Lower lobe of right lung (tissue), 2 donors: ENCODE measurements at regions not wholly inside any gene's neighbourhood (a gene's known extent, or its start where the extent isn't known, plus 50 kb on each side); places are given as distances from the start of the nearest gene placed in this dataset.

Source experiments
- ATAC-seq, 2 donors: fragments of 200-7000 bp; cut with Tn5 transposase; one replicate each; pipeline ENCODE4 v1.9.1; 2020 to 2022; ENCODE audit warnings: mild to moderate bottlenecking in 2 of 2, moderate library complexity in 2 of 2
- DNase-seq: peaks from one replicate; pipeline ENCODE4 v3.0.0-alpha.2; 2020
- H3K27ac ChIP-seq: fragments of 200-600 bp; one replicate; pipeline ENCODE4 v1.8.0; 2022
- H3K27me3 ChIP-seq: fragments of 200-600 bp; one replicate; pipeline ENCODE4 v1.8.0; 2022; ENCODE audit warnings: low read depth
- H3K36me3 ChIP-seq: fragments of 200-600 bp; one replicate; pipeline ENCODE4 v1.8.0; 2022; ENCODE audit warnings: mild to moderate bottlenecking
- H3K4me1 ChIP-seq: fragments of 200-600 bp; one replicate; pipeline ENCODE4 v1.8.0; 2022
- H3K4me3 ChIP-seq: fragments of 200-600 bp; one replicate; pipeline ENCODE4 v1.8.0; 2022; ENCODE audit warnings: mild to moderate bottlenecking
- H3K9me3 ChIP-seq: fragments of 200-600 bp; one replicate; pipeline ENCODE4 v1.8.0; 2022
- intact Hi-C: fragments of 100-400 bp; cut with DNase I; formaldehyde crosslinking; loops from one replicate; pipeline ENCODE4 v1.11.0; 2022
- TF ChIP-seq, protein P1 (sequence below): fragments of 200-600 bp; IDR thresholded peaks from one replicate; pipeline ENCODE4 v1.8.0; 2022; ENCODE audit warnings: antibody characterized with exemption, mild to moderate bottlenecking
- donor health status: DM: no; HTN: yes; CAD: no; lungs with severe emphysema.

DNA sequence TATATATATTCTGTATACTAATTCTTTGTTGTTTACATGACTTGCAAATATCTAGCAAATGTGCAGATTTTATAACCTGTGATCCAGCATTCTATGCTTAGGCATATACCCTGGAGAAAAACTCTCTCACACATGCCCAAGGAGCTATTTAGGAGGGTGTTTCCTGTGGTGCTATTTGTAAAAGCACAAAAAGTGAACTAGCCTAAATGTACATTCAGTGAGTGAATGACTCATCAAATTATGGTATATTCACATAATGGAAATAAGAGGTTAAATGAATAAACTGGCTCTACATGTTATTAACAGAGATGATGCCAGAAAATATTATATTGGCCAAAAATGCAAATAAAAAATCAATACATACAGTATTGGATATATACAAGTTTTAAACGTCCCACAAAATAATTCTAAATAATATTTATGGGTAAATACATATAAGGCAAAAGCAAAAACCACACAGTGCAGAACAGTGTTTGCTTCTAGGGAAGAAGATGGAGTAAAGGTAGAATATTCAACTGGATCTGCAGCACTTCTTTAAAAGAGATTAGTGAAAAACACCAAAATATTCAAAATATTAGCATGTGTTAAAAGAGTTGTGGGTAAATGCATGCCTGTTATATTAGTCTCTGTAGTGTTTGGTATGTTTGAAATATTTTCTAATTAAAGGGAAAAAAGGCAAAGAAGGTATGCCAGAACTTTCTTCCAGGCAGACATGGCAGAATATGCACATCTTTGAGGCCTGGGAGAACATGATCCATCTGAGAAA, 344.7 kb downstream of the KLF5 start:
- DNase-seq (no peak), ATAC-seq (no peak)
- Histone ChIP-seq H3K4me1 (no peaks in the 10 kb centered on the region), H3K4me3 (no peak overlapping the region), H3K27me3 (no peaks in the 10 kb centered on the region), H3K27ac (no peak overlapping the region), H3K36me3 (no peaks in the 10 kb centered on the region), H3K9me3 (no peaks in the 10 kb centered on the region)
- TF ChIP-seq, protein P1, sequence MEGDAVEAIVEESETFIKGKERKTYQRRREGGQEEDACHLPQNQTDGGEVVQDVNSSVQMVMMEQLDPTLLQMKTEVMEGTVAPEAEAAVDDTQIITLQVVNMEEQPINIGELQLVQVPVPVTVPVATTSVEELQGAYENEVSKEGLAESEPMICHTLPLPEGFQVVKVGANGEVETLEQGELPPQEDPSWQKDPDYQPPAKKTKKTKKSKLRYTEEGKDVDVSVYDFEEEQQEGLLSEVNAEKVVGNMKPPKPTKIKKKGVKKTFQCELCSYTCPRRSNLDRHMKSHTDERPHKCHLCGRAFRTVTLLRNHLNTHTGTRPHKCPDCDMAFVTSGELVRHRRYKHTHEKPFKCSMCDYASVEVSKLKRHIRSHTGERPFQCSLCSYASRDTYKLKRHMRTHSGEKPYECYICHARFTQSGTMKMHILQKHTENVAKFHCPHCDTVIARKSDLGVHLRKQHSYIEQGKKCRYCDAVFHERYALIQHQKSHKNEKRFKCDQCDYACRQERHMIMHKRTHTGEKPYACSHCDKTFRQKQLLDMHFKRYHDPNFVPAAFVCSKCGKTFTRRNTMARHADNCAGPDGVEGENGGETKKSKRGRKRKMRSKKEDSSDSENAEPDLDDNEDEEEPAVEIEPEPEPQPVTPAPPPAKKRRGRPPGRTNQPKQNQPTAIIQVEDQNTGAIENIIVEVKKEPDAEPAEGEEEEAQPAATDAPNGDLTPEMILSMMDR = no peak
- intact Hi-C loops = no loop called here

DNA sequence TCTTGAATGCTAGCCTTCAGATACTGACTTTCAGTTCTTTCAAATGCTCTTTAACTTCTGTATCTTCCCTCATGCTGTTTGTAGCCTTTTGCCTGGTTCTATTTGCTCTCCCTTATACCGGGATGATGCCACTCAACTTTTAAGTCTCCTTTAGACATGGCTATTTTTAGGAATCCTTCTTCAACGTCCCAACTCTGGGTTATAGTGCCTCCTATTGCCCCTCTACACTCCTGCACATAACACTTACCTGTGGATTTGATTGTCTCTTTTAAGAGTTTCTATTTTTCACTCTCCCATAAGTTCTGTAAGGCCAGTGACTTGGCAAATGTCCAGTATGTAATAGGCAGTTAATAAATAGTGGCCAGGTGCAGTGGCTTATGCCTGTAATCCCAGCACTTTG, 343.0 kb downstream of the KLF5 start:
- Histone ChIP-seq H3K4me1 (no peaks in the 10 kb centered on the region), H3K36me3 (no peaks in the 10 kb centered on the region), H3K27ac (no peak overlapping the region), H3K4me3 (no peak overlapping the region), H3K9me3 (no peaks in the 10 kb centered on the region), H3K27me3 (no peaks in the 10 kb centered on the region)
- DNase-seq (no peak), ATAC-seq (peak in 1 of 2 donors; percentile 37)
- TF ChIP-seq, protein P1 = no peak
- intact Hi-C loops = no loop called here

DNA sequence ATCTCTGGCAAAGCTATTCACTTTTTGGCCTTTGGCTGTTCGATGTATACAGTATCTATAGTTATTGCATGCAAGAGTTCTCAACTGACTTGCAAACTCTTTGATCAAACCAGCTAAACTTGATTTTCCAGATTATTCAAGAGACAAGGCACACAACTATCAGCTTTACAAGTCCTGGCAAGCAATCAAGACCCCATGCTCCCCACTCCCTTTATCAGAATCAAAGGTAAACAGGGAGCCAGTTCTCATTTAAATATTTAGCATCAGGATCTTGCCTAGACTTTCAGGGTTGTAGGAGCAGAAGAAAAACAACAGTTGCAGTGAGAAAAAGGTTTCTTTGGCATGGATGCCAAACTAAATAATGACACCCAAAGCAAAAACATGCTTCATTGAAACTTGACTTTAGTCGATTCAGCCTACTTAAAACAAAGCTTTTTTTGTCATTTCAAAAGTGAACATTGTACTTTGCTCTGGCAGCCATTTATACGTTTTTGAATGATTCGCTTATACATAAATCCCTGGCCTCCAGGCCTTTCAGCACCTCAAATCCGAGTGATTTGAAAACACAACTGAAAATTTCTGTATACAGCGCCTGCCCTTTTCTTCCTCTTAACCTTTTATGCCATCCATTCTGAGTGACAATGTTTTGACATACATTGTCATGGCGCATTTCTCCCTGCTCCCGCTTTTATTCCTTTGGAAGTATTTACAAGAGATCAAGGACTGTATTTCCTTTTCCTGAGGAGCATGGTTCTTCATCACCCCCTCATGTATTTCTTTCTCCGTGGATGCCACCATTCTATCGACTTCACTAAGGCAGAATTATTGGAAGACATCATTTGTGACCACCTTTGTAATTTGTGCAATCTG, 340.8 kb downstream of the KLF5 start:
- ATAC-seq (no peak), DNase-seq (no peak)
- Histone ChIP-seq H3K4me1 (no peaks in the 10 kb centered on the region), H3K9me3 (no peaks in the 10 kb centered on the region), H3K27me3 (no peaks in the 10 kb centered on the region), H3K36me3 (no peaks in the 10 kb centered on the region), H3K27ac (no peak overlapping the region), H3K4me3 (no peak overlapping the region)
- intact Hi-C loops = no loop called here
- TF ChIP-seq, protein P1 = no peak

DNA sequence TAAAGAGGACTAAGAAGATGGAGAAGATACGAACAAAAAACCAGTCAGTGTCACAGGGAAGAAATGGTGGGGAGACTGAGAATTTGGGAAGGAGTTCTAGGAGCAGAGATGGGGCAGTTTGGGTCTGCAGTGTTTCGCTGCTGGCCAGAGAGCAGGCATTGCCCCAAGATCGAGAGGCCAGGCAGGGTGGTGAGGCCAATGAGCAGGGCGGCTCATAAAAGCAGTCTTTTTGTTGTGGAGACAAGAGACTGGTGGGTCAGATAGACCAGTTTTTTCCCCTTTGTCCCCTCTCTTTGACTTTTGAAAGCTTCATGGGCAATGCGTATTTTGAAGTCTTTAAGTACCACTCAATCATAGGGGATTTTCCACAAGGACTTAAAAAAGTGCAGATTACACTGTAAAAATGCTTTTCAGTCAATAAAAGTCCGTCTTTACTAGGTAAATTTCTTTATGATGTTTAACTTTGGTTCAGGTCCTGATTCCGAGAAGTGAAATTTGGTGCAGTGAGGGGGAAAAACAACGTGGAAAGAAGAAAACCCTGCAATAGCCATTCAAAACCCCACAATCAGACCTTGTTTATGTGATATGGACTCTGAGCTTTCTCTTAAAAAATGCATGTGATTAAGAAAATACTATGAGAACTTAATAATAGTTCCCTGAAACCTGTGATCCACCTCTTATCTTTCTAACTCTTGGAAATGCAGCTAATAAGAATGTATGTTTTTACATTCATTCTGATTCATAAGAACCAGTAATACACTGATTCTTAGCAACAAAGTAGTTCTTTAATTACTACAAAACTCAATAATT, 338.9 kb downstream of the KLF5 start:
- ATAC-seq (peak in 1 of 2 donors; percentile 9), DNase-seq (no peak)
- Histone ChIP-seq H3K4me3 (no peak overlapping the region), H3K27me3 (no peaks in the 10 kb centered on the region), H3K4me1 (no peaks in the 10 kb centered on the region), H3K36me3 (no peaks in the 10 kb centered on the region), H3K27ac (no peak overlapping the region), H3K9me3 (no peaks in the 10 kb centered on the region)
- TF ChIP-seq, protein P1 = no peak
- intact Hi-C loops = no loop called here

DNA sequence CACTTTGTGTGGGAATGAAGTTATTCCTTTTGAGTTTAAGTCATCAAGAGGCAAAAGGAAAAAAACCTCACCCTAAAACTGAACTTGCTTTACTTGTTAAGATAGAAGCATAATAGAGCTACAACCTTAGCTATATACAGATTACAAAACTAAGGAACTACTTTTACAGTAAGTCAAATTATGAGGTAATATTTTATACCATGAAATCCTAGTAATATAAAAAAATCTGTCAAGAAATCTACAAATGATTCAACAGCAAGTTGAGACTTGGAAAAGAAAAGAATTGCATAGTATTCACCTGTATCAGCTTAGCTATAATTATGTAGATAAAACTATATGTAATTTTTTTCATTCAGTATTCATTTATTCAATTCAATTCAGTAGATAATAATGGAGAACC, 335.3 kb downstream of the KLF5 start:
- Histone ChIP-seq H3K27me3 (no peaks in the 10 kb centered on the region), H3K4me3 (no peak overlapping the region), H3K9me3 (no peaks in the 10 kb centered on the region), H3K36me3 (no peaks in the 10 kb centered on the region), H3K27ac (no peak overlapping the region), H3K4me1 (no peaks in the 10 kb centered on the region)
- DNase-seq (no peak), ATAC-seq (no peak)
- intact Hi-C loops = no loop called here
- TF ChIP-seq, protein P1 = no peak
